NB4 (cell line): ENCODE measurements at regions not wholly inside any gene's neighbourhood (a gene's known extent, or its start where the extent isn't known, plus 50 kb on each side); places are given as distances from the start of the nearest gene placed in this dataset.

ENCODE experiments used
- DNase-seq: peaks from one replicate; pipeline ENCODE4 v3.0.0; 2010; ENCODE audit warnings: low read depth
- H3K4me3 ChIP-seq: one replicate; pipeline ENCODE4 v1.5.1; 2011; ENCODE audit warnings: mild to moderate bottlenecking, low read depth, low read length, moderate library complexity
- MYC ChIP-seq: IDR thresholded peaks from 2 replicates; pipeline ENCODE4 v1.6.1; 2011; ENCODE audit warnings: low read depth, low read length
- POLR2A ChIP-seq: IDR thresholded peaks from 2 replicates; pipeline ENCODE4 v1.6.1; 2011; ENCODE audit warnings: mild to moderate bottlenecking; ENCODE audit not compliant: insufficient read length; ENCODE audit errors: extremely low read depth
- TF ChIP-seq, protein P1 (sequence below): IDR thresholded peaks from 2 replicates; pipeline ENCODE4 v1.6.1; 2011; ENCODE audit warnings: low read depth, low read length
- TF ChIP-seq, protein P2 (sequence below): IDR thresholded peaks from one replicate; pipeline ENCODE4 v1.5.1; 2012; ENCODE audit warnings: low read depth, low read length

DNA sequence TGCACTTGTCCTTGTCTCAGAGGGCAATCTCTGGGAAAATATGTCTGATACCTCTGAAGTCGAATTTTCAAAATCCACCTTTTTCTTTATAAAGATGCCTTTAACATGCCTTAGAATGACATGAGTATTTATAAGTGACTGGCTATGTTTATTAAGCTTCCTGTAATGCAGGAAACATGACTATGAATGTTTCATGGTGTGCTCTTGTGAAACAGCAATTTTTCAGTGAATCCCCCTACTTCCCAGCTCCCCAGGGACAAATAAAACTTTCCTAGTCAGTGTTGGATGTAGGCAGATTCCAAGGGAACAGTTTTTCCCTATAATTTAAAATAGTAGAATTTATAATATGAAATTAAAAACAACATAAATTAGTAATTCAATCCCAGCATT lies 437.0 kb downstream of the LMO4 start:
- no peak for DNase-seq
- no peak overlapping the region for H3K4me3 ChIP-seq
- TF ChIP-seq, protein P1, sequence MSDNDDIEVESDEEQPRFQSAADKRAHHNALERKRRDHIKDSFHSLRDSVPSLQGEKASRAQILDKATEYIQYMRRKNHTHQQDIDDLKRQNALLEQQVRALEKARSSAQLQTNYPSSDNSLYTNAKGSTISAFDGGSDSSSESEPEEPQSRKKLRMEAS = no peak
- TF ChIP-seq POLR2A (no peak), MYC (no peak)
- TF ChIP-seq, protein P2, sequence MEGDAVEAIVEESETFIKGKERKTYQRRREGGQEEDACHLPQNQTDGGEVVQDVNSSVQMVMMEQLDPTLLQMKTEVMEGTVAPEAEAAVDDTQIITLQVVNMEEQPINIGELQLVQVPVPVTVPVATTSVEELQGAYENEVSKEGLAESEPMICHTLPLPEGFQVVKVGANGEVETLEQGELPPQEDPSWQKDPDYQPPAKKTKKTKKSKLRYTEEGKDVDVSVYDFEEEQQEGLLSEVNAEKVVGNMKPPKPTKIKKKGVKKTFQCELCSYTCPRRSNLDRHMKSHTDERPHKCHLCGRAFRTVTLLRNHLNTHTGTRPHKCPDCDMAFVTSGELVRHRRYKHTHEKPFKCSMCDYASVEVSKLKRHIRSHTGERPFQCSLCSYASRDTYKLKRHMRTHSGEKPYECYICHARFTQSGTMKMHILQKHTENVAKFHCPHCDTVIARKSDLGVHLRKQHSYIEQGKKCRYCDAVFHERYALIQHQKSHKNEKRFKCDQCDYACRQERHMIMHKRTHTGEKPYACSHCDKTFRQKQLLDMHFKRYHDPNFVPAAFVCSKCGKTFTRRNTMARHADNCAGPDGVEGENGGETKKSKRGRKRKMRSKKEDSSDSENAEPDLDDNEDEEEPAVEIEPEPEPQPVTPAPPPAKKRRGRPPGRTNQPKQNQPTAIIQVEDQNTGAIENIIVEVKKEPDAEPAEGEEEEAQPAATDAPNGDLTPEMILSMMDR = no peak

DNA sequence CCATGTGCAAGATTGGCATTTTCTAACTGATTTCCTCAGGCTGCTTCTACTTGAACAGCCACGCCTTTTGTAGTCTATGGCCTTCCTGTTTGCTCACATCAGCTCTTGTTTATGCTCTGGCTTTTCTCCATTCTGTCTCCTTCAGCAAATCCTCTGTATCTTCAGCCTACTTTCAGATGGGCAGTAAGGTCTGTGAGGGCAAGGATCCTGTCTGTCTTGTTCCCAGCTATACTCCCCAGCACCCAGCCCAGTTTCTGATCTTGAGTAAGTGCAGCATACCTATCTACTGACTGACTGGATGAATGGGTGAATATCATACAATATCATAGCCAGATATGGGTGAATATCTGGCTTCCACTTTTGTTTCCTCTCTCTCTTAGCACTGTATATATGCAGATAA lies 438.1 kb downstream of the LMO4 start:
- no peak for DNase-seq
- no peak overlapping the region for H3K4me3 ChIP-seq
- TF ChIP-seq, protein P2 = no peak
- TF ChIP-seq MYC = no peak
- TF ChIP-seq, protein P1 = no peak
- no peak for TF ChIP-seq POLR2A

DNA sequence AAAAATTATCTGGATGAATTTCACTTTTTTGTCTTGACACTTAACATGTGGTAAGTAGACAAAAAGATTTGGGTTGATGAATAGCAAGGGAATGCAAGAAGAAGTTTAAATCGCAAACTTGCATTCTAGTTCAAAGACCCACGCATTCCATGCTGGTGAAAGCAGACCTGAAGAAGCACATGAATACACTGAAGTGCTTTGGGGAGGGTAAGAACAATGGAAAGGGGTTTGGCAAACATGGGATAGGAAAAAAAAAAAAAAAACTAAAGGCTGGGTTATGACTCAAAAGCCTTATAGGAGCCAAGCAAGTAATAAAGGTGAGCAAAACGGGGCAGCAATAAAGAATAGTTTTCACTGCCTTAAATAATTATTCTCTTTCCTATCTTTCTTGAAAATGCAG lies 450.2 kb downstream of the LMO4 start:
- H3K4me3 ChIP-seq = no peak overlapping the region
- TF ChIP-seq POLR2A (no peak), MYC (no peak)
- TF ChIP-seq, protein P1 = no peak
- TF ChIP-seq, protein P2 = no peak
- DNase-seq = no peak

DNA sequence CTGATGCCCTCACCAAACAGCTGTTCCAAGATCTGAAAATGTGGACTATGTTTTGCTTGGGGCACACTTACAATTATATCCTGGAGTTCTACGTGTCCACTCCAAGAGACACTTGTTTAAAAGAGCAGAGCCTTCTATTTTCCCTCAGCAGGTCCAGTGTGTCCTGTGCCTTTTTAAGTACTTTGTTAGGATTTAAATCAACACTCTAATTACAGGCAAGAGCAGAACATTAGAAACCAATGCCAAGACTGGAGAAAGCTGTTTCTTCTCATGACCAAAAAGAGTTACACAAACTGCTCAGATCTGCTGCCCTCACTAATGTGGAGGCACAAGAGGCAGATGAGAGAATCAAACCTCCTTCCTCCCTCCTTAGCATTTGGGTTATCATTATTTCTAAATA lies 452.9 kb downstream of the LMO4 start:
- no peak for DNase-seq
- TF ChIP-seq POLR2A = no peak
- TF ChIP-seq, protein P1 = no peak
- TF ChIP-seq, protein P2 = no peak
- no peak for TF ChIP-seq MYC
- no peak overlapping the region for H3K4me3 ChIP-seq

DNA sequence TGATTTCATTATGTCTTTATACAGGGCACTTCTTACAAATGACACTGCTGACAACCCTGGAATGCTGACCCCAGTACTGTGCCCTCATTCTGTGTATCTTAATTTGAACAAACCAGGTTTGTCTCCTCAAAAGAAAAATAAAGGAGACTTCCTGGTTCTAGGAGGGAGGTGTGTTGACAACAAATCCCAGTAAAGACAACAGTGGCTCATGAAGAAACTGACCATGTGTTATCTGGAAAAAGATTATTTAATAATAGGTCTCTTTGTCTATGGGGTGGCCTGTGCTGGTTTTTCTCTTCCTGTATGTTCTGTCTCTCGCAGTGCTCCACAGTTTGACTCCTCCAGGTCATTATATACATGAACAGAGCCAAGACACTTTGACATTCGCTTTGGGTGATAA lies 454.6 kb downstream of the LMO4 start:
- no peak for DNase-seq
- TF ChIP-seq, protein P2 = no peak
- TF ChIP-seq, protein P1 = no peak
- no peak for TF ChIP-seq MYC
- no peak for TF ChIP-seq POLR2A
- H3K4me3 ChIP-seq = no peak overlapping the region

DNA sequence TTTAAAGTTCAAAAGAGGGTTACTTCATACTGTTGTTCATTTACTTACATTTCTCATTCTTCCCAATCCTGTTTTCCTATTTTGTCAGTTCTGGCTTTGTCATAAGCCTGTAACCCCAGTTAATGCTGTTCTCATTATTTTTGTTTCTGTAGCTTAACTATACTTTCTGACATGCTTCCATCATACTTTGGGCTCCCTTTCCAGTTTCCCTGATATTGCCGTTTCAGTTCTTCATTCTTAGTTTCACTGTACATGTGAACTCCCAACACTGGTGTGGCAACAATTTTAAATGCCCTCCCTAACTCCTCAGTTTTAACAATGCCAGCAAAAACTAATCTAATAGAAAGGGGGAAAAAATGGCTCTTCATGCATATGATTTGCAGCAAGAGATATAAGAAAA lies 456.7 kb downstream of the LMO4 start:
- no peak for DNase-seq
- no peak overlapping the region for H3K4me3 ChIP-seq
- TF ChIP-seq, protein P2 = no peak
- TF ChIP-seq MYC = no peak
- TF ChIP-seq POLR2A = no peak
- TF ChIP-seq, protein P1 = no peak
